Muscle of leg (tissue), 3 donors: ENCODE measurements at regions not wholly inside any gene's neighbourhood (a gene's known extent, or its start where the extent isn't known, plus 50 kb on each side); places are given as distances from the start of the nearest gene placed in this dataset.

ENCODE experiments used
- DNase-seq: peaks from one replicate; pipeline ENCODE4 v3.0.0; 2013
- H3K27ac ChIP-seq: one replicate; pipeline ENCODE4 v1.5.1; 2013; ENCODE audit warnings: mild to moderate bottlenecking, low read length, control low read depth
- H3K27me3 ChIP-seq: one replicate; pipeline ENCODE4 v1.6.1; 2013; ENCODE audit warnings: low read length; ENCODE audit not compliant: control insufficient read depth, insufficient read depth
- H3K36me3 ChIP-seq: one replicate; pipeline ENCODE4 v1.6.1; 2013; ENCODE audit warnings: low read length; ENCODE audit not compliant: control insufficient read depth, insufficient read depth
- H3K4me1 ChIP-seq: one replicate; pipeline ENCODE4 v1.6.1; 2013; ENCODE audit warnings: low read length; ENCODE audit not compliant: control insufficient read depth, insufficient read depth
- H3K4me3 ChIP-seq: one replicate; pipeline ENCODE4 v1.5.1; 2013; ENCODE audit warnings: low read length, control low read depth
- H3K9me3 ChIP-seq: replicated peaks from 2 replicates; pipeline ENCODE4 v1.6.1; 2013; ENCODE audit warnings: low read depth, low read length; ENCODE audit not compliant: control insufficient read depth
- WGBS: methylation state at CpG from one replicate; pipeline ENCODE4 v1.1.5; 2013; ENCODE audit warnings: missing lambda C conversion rate; ENCODE audit not compliant: insufficient coverage; 5-methylcytosine and 5-hydroxymethylcytosine counted together

GRCh38 chr5:40376566-40376965, 303.1 kb upstream of the PTGER4 start:
- H3K27ac ChIP-seq: no peak overlapping the region
- DNase-seq: no peak
- no peaks in the 10 kb centered on the region for H3K36me3 ChIP-seq
- H3K27me3 ChIP-seq: no peaks in the 10 kb centered on the region
- no peaks in the 10 kb centered on the region for H3K4me1 ChIP-seq
- H3K9me3 ChIP-seq: no peaks in the 10 kb centered on the region
- no CpG with 5 or more reads among the region's 1 CpG for WGBS
- H3K4me3 ChIP-seq: no peak overlapping the region

- WGBS: 40% methylated on average over 1 of the region's 6 CpGs
- no peaks in the 10 kb centered on the region for H3K9me3 ChIP-seq
- H3K27ac ChIP-seq: no peak overlapping the region
- DNase-seq: no peak
- no peaks in the 10 kb centered on the region for H3K36me3 ChIP-seq
- H3K27me3 ChIP-seq: no peaks in the 10 kb centered on the region
- H3K4me1 ChIP-seq: no peaks in the 10 kb centered on the region
- no peak overlapping the region for H3K4me3 ChIP-seq
Measured at GRCh38 chr5:40374853-40375252, 304.9 kb upstream of the PTGER4 start.

- Histone ChIP-seq H3K27me3 (no peaks in the 10 kb centered on the region), H3K4me3 (no peak overlapping the region), H3K9me3 (no peaks in the 10 kb centered on the region), H3K27ac (no peak overlapping the region), H3K4me1 (no peaks in the 10 kb centered on the region), H3K36me3 (no peaks in the 10 kb centered on the region)
- no peak for DNase-seq
- 89% methylated on average over 5 of the region's 5 CpGs for WGBS
Measured at GRCh38 chr5:40368200-40368599, 311.5 kb upstream of the PTGER4 start.

GRCh38 chr5:40367255-40367654, 312.5 kb upstream of the PTGER4 start:
- no peaks in the 10 kb centered on the region for H3K4me1 ChIP-seq
- DNase-seq: no peak
- no peak overlapping the region for H3K4me3 ChIP-seq
- 73% methylated on average over 2 of the region's 2 CpGs for WGBS
- H3K9me3 ChIP-seq: peaks cover 2% of the 10 kb centered on the region
- H3K27ac ChIP-seq: no peak overlapping the region
- no peaks in the 10 kb centered on the region for H3K27me3 ChIP-seq
- H3K36me3 ChIP-seq: no peaks in the 10 kb centered on the region

- H3K27me3 ChIP-seq: no peaks in the 10 kb centered on the region
- H3K4me1 ChIP-seq: no peaks in the 10 kb centered on the region
- H3K4me3 ChIP-seq: no peak overlapping the region
- no CpG with 5 or more reads among the region's 2 CpGs for WGBS
- H3K36me3 ChIP-seq: no peaks in the 10 kb centered on the region
- DNase-seq: peak; percentile 36
- no peak overlapping the region for H3K27ac ChIP-seq
- peaks cover 2% of the 10 kb centered on the region for H3K9me3 ChIP-seq
Measured at GRCh38 chr5:40365342-40366330, 314.1 kb upstream of the PTGER4 start.

GRCh38 chr5:40364441-40364840, 315.3 kb upstream of the PTGER4 start:
- Histone ChIP-seq H3K27ac (no peak overlapping the region), H3K4me1 (no peaks in the 10 kb centered on the region), H3K27me3 (no peaks in the 10 kb centered on the region), H3K4me3 (no peak overlapping the region), H3K36me3 (no peaks in the 10 kb centered on the region), H3K9me3 (peaks cover 2% of the 10 kb centered on the region)
- DNase-seq: no peak
- 75% methylated on average over 2 of the region's 3 CpGs for WGBS

- no peak for DNase-seq
- Histone ChIP-seq H3K27ac (no peak overlapping the region), H3K36me3 (no peaks in the 10 kb centered on the region), H3K9me3 (peaks cover 2% of the 10 kb centered on the region), H3K4me3 (no peak overlapping the region), H3K27me3 (no peaks in the 10 kb centered on the region), H3K4me1 (no peaks in the 10 kb centered on the region)
- WGBS: no CpG with 5 or more reads among the region's 2 CpGs
Measured at GRCh38 chr5:40361378-40361777, 318.3 kb upstream of the PTGER4 start.

- Histone ChIP-seq H3K4me3 (no peak overlapping the region), H3K27ac (no peak overlapping the region), H3K9me3 (peaks cover 2% of the 10 kb centered on the region), H3K27me3 (no peaks in the 10 kb centered on the region), H3K36me3 (no peaks in the 10 kb centered on the region), H3K4me1 (no peaks in the 10 kb centered on the region)
- WGBS: no CpG with 5 or more reads among the region's 2 CpGs
- no peak for DNase-seq
Measured at GRCh38 chr5:40360685-40361084, 319.0 kb upstream of the PTGER4 start.

- WGBS: no CpG with 5 or more reads among the region's 2 CpGs
- no peak for DNase-seq
- H3K4me3 ChIP-seq: no peak overlapping the region
- no peaks in the 10 kb centered on the region for H3K36me3 ChIP-seq
- peaks cover 2% of the 10 kb centered on the region for H3K9me3 ChIP-seq
- no peaks in the 10 kb centered on the region for H3K4me1 ChIP-seq
- H3K27me3 ChIP-seq: no peaks in the 10 kb centered on the region
- H3K27ac ChIP-seq: no peak overlapping the region
Measured at GRCh38 chr5:40359832-40360231, 319.9 kb upstream of the PTGER4 start.

GRCh38 chr5:40359093-40359492, 320.6 kb upstream of the PTGER4 start:
- Histone ChIP-seq H3K27ac (no peak overlapping the region), H3K27me3 (no peaks in the 10 kb centered on the region), H3K9me3 (peaks cover 2% of the 10 kb centered on the region), H3K36me3 (no peaks in the 10 kb centered on the region), H3K4me1 (no peaks in the 10 kb centered on the region), H3K4me3 (no peak overlapping the region)
- no CpG with 5 or more reads among the region's 1 CpG for WGBS
- DNase-seq: no peak
